ENCODE measurements at regions not wholly inside any gene's neighbourhood (a gene's known extent, or its start where the extent isn't known, plus 50 kb on each side); places are given as distances from the start of the nearest gene placed in this dataset.

GRCh38 chr1:193339401-193339800 is 153.0 kb upstream of the B3GALT2 start:
- DNase-seq = no peak
- no peak overlapping the region for H3K27ac ChIP-seq
- peaks cover 0 to 11% (median 0%) of the 10 kb centered on the region in 4 donors for H3K4me1 ChIP-seq

GRCh38 chr1:193338194-193338593 is 151.8 kb upstream of the B3GALT2 start:
- DNase-seq = no peak
- Histone ChIP-seq H3K9me3 (peaks cover 0 to 7% (median 0%) of the 10 kb centered on the region in 4 donors), H3K27me3 (no peaks in the 10 kb centered on the region), H3K4me3 (no peak overlapping the region), H3K27ac (no peak overlapping the region), H3K36me3 (no peaks in the 10 kb centered on the region), H3K4me1 (peaks cover 0 to 11% (median 0%) of the 10 kb centered on the region in 4 donors)
- no peak for TF ChIP-seq POLR2A (IDR thresholded peaks at IDR 0.05)
- peak in 3 of 6 experiments; percentile 37 to 51 (median 38) for TF ChIP-seq CTCF (IDR thresholded peaks at IDR 0.05)

More at GRCh38 chr1:193339401-193339800, 153.0 kb upstream of the B3GALT2 start:
- Histone ChIP-seq H3K4me3 (no peak overlapping the region), H3K27me3 (no peaks in the 10 kb centered on the region), H3K9me3 (no peaks in the 10 kb centered on the region), H3K36me3 (no peaks in the 10 kb centered on the region)
- no peak for TF ChIP-seq CTCF (IDR thresholded peaks at IDR 0.05)
- no peak for TF ChIP-seq POLR2A (IDR thresholded peaks at IDR 0.05)

- H3K36me3 ChIP-seq = no peaks in the 10 kb centered on the region
- no peaks in the 10 kb centered on the region for H3K27me3 ChIP-seq
- H3K9me3 ChIP-seq = peaks cover 0 to 7% (median 0%) of the 10 kb centered on the region in 4 donors
- no peak for TF ChIP-seq CTCF (IDR thresholded peaks at IDR 0.05)
- no peak for TF ChIP-seq POLR2A (IDR thresholded peaks at IDR 0.05)
- H3K27ac ChIP-seq = no peak overlapping the region
- no peak for DNase-seq
- no peaks in the 10 kb centered on the region for H3K4me1 ChIP-seq
- no peak overlapping the region for H3K4me3 ChIP-seq
Observed at GRCh38 chr1:193335806-193336428, 149.5 kb upstream of the B3GALT2 start.

GRCh38 chr1:193333166-193333565 is 146.8 kb upstream of the B3GALT2 start:
- Histone ChIP-seq H3K4me3 (no peak overlapping the region), H3K27ac (no peak overlapping the region), H3K27me3 (no peaks in the 10 kb centered on the region), H3K9me3 (peaks cover 0 to 7% (median 0%) of the 10 kb centered on the region in 4 donors), H3K36me3 (no peaks in the 10 kb centered on the region), H3K4me1 (no peaks in the 10 kb centered on the region)
- DNase-seq = no peak
- TF ChIP-seq CTCF (IDR thresholded peaks at IDR 0.05) (no peak), POLR2A (IDR thresholded peaks at IDR 0.05) (no peak)

- peaks cover 0 to 5% (median 0%) of the 10 kb centered on the region in 4 donors for H3K9me3 ChIP-seq
- H3K4me3 ChIP-seq = no peak overlapping the region
- TF ChIP-seq POLR2A (IDR thresholded peaks at IDR 0.05) = no peak
- no peak for TF ChIP-seq CTCF (IDR thresholded peaks at IDR 0.05)
- H3K36me3 ChIP-seq = no peaks in the 10 kb centered on the region
- H3K4me1 ChIP-seq = no peaks in the 10 kb centered on the region
- no peak overlapping the region for H3K27ac ChIP-seq
- no peaks in the 10 kb centered on the region for H3K27me3 ChIP-seq
- DNase-seq = no peak
Observed at GRCh38 chr1:193326296-193326695, 139.9 kb upstream of the B3GALT2 start.
